Natural killer cell treated with Interleukin-12 subunit alpha and Interleukin-12 subunit beta and Interleukin-15 and Interleukin-18, amount 100 ng/mL, for 72 hours (primary cell): ENCODE measurements at regions not wholly inside any gene's neighbourhood (a gene's known extent, or its start where the extent isn't known, plus 50 kb on each side); places are given as distances from the start of the nearest gene placed in this dataset.

Experiments
- ATAC-seq, 2 donors: fragments of 150-1000 bp; cut with Tn5 transposase in 1 of 2; sonication (Bioruptor Pico), chemical (Tn5 transposase) in 1 of 2; 2 replicates each; pipeline ENCODE4 v1.10.0; 2021
- DNase-seq: peaks from one replicate; pipeline ENCODE4 v3.0.0; 2022; ENCODE audit warnings: low spot score
- H3K27ac Mint-ChIP-seq, 2 donors: 1 replicate in 1 of 2; 2 replicates in 1 of 2; pipeline ENCODE4 v1.8.0; 2022; ENCODE audit warnings: mixed read lengths in 2 of 2, mild to moderate bottlenecking in 1 of 2, moderate library complexity in 1 of 2
- H3K27me3 Mint-ChIP-seq, 2 donors: 1 replicate in 1 of 2; 2 replicates in 1 of 2; pipeline ENCODE4 v1.8.0; 2022; ENCODE audit warnings: mixed read lengths in 2 of 2
- H3K36me3 Mint-ChIP-seq: one replicate; pipeline ENCODE4 v1.8.0; 2022; ENCODE audit warnings: mixed read lengths
- H3K4me1 Mint-ChIP-seq, 2 donors: 1 replicate in 1 of 2; 2 replicates in 1 of 2; pipeline ENCODE4 v1.8.0; 2022; ENCODE audit warnings: low read depth in 2 of 2, mixed read lengths in 2 of 2, mild to moderate bottlenecking in 1 of 2
- H3K4me3 Mint-ChIP-seq: one replicate; pipeline ENCODE4 v1.8.0; 2022; ENCODE audit warnings: mixed read lengths
- H3K9me3 Mint-ChIP-seq: 2 replicates; pipeline ENCODE4 v1.8.0; 2022; ENCODE audit warnings: mixed read lengths

GRCh38 chr18:38576349-38576748 lies 1010.8 kb upstream of the CELF4 start:
- DNase-seq (no peak), ATAC-seq (no peak)
- Mint-ChIP-seq H3K27me3 (no peaks in the 10 kb centered on the region), H3K27ac (peak overlapping the region in 1 of 2 donors; percentile 70), H3K36me3 (no peaks in the 10 kb centered on the region), H3K4me1 (peaks cover 0 to 22% of the 10 kb centered on the region in 2 donors), H3K9me3 (peaks cover 5% of the 10 kb centered on the region), H3K4me3 (no peak overlapping the region)

GRCh38 chr18:38575648-38576047 lies 1010.0 kb upstream of the CELF4 start:
- ATAC-seq (peak in 1 of 2 donors; percentile 57), DNase-seq (no peak)
- Mint-ChIP-seq H3K27me3 (no peaks in the 10 kb centered on the region), H3K4me3 (no peak overlapping the region), H3K36me3 (no peaks in the 10 kb centered on the region), H3K9me3 (peaks cover 5% of the 10 kb centered on the region), H3K27ac (peak overlapping the region in 1 of 2 donors; percentile 70), H3K4me1 (peaks cover 0 to 20% of the 10 kb centered on the region in 2 donors)

GRCh38 chr18:38575023-38575422 lies 1009.4 kb upstream of the CELF4 start:
- H3K4me1 Mint-ChIP-seq = peaks cover 0 to 20% of the 10 kb centered on the region in 2 donors
- ATAC-seq (peak in 1 of 2 donors; percentile 67), DNase-seq (no peak)
- H3K27me3 Mint-ChIP-seq = no peaks in the 10 kb centered on the region
- peak overlapping the region in 1 of 2 donors; percentile 70 for H3K27ac Mint-ChIP-seq
- H3K36me3 Mint-ChIP-seq = no peaks in the 10 kb centered on the region
- H3K9me3 Mint-ChIP-seq = peaks cover 5% of the 10 kb centered on the region
- H3K4me3 Mint-ChIP-seq = no peak overlapping the region

GRCh38 chr18:38572554-38573111 lies 1007.0 kb upstream of the CELF4 start:
- no peaks in the 10 kb centered on the region for H3K27me3 Mint-ChIP-seq
- DNase-seq (no peak), ATAC-seq (no peak)
- no peaks in the 10 kb centered on the region for H3K36me3 Mint-ChIP-seq
- peaks cover 5% of the 10 kb centered on the region for H3K9me3 Mint-ChIP-seq
- H3K4me1 Mint-ChIP-seq = peaks cover 0 to 17% of the 10 kb centered on the region in 2 donors
- no peak overlapping the region for H3K4me3 Mint-ChIP-seq
- H3K27ac Mint-ChIP-seq = no peak overlapping the region

GRCh38 chr18:38571651-38572050 lies 1006.1 kb upstream of the CELF4 start:
- Mint-ChIP-seq H3K4me1 (peaks cover 0 to 14% of the 10 kb centered on the region in 2 donors), H3K27me3 (no peaks in the 10 kb centered on the region), H3K36me3 (no peaks in the 10 kb centered on the region), H3K27ac (no peak overlapping the region), H3K9me3 (peaks cover 5% of the 10 kb centered on the region), H3K4me3 (no peak overlapping the region)
- ATAC-seq = no peak
- no peak for DNase-seq

GRCh38 chr18:38565513-38565912 lies 999.9 kb upstream of the CELF4 start:
- Mint-ChIP-seq H3K4me3 (no peak overlapping the region), H3K36me3 (no peaks in the 10 kb centered on the region), H3K4me1 (peaks cover 0 to 3% of the 10 kb centered on the region in 2 donors), H3K9me3 (peaks cover 8% of the 10 kb centered on the region), H3K27ac (no peak overlapping the region), H3K27me3 (no peaks in the 10 kb centered on the region)
- no peak for DNase-seq
- ATAC-seq = no peak

- no peak overlapping the region for H3K27ac Mint-ChIP-seq
- peaks cover 8% of the 10 kb centered on the region for H3K9me3 Mint-ChIP-seq
- H3K36me3 Mint-ChIP-seq = no peaks in the 10 kb centered on the region
These were observed 997.9 kb upstream of the CELF4 start for GRCh38 chr18:38563396-38563980.

GRCh38 chr18:38557006-38557405 lies 991.4 kb upstream of the CELF4 start:
- no peaks in the 10 kb centered on the region for H3K4me1 Mint-ChIP-seq
- H3K27ac Mint-ChIP-seq = no peak overlapping the region
- peaks cover 11% of the 10 kb centered on the region for H3K36me3 Mint-ChIP-seq
- H3K9me3 Mint-ChIP-seq = no peaks in the 10 kb centered on the region
- DNase-seq (no peak), ATAC-seq (no peak)
- H3K27me3 Mint-ChIP-seq = no peaks in the 10 kb centered on the region
- no peak overlapping the region for H3K4me3 Mint-ChIP-seq

More at GRCh38 chr18:38563396-38563980, 997.9 kb upstream of the CELF4 start:
- no peak for DNase-seq
- no peak for ATAC-seq
- Mint-ChIP-seq H3K4me1 (peaks cover 0 to 3% of the 10 kb centered on the region in 2 donors), H3K27me3 (no peaks in the 10 kb centered on the region), H3K4me3 (no peak overlapping the region)

GRCh38 chr18:38552732-38553321 lies 987.2 kb upstream of the CELF4 start:
- H3K9me3 Mint-ChIP-seq = peaks cover 3% of the 10 kb centered on the region
- ATAC-seq = no peak
- H3K4me1 Mint-ChIP-seq = no peaks in the 10 kb centered on the region
- H3K36me3 Mint-ChIP-seq = peaks cover 11% of the 10 kb centered on the region
- H3K27ac Mint-ChIP-seq = no peak overlapping the region
- no peaks in the 10 kb centered on the region for H3K27me3 Mint-ChIP-seq
- no peak for DNase-seq
- H3K4me3 Mint-ChIP-seq = no peak overlapping the region

GRCh38 chr18:38551881-38552280 lies 986.3 kb upstream of the CELF4 start:
- no peak overlapping the region for H3K27ac Mint-ChIP-seq

GRCh38 chr18:38545071-38545470 lies 979.5 kb upstream of the CELF4 start:
- Mint-ChIP-seq H3K27ac (no peak overlapping the region), H3K4me1 (no peaks in the 10 kb centered on the region), H3K36me3 (no peaks in the 10 kb centered on the region), H3K9me3 (peaks cover 2% of the 10 kb centered on the region), H3K27me3 (no peaks in the 10 kb centered on the region), H3K4me3 (no peak overlapping the region)
- no peak for DNase-seq
- no peak for ATAC-seq

More at GRCh38 chr18:38551881-38552280, 986.3 kb upstream of the CELF4 start:
- Mint-ChIP-seq H3K9me3 (peaks cover 3% of the 10 kb centered on the region), H3K36me3 (peaks cover 11% of the 10 kb centered on the region), H3K4me1 (no peaks in the 10 kb centered on the region), H3K27me3 (no peaks in the 10 kb centered on the region), H3K4me3 (no peak overlapping the region)
- no peak for ATAC-seq
- DNase-seq = no peak

GRCh38 chr18:38539856-38540255 lies 974.3 kb upstream of the CELF4 start:
- Mint-ChIP-seq H3K4me3 (no peak overlapping the region), H3K4me1 (no peaks in the 10 kb centered on the region), H3K36me3 (no peaks in the 10 kb centered on the region), H3K27me3 (no peaks in the 10 kb centered on the region), H3K27ac (no peak overlapping the region), H3K9me3 (peaks cover 5% of the 10 kb centered on the region)
- DNase-seq = no peak
- ATAC-seq = no peak

- Mint-ChIP-seq H3K4me3 (no peak overlapping the region), H3K4me1 (no peaks in the 10 kb centered on the region), H3K27me3 (no peaks in the 10 kb centered on the region), H3K27ac (no peak overlapping the region), H3K9me3 (peaks cover 5% of the 10 kb centered on the region), H3K36me3 (no peaks in the 10 kb centered on the region)
- DNase-seq (no peak), ATAC-seq (no peak)
These were observed 973.8 kb upstream of the CELF4 start for GRCh38 chr18:38539371-38539770.

GRCh38 chr18:38534073-38534472 lies 968.5 kb upstream of the CELF4 start:
- Mint-ChIP-seq H3K4me1 (no peaks in the 10 kb centered on the region), H3K27me3 (no peaks in the 10 kb centered on the region)

More at GRCh38 chr18:38534073-38534472, 968.5 kb upstream of the CELF4 start:
- DNase-seq (no peak), ATAC-seq (no peak)
- H3K36me3 Mint-ChIP-seq = no peaks in the 10 kb centered on the region
- peaks cover 3% of the 10 kb centered on the region for H3K9me3 Mint-ChIP-seq
- no peak overlapping the region for H3K4me3 Mint-ChIP-seq
- no peak overlapping the region for H3K27ac Mint-ChIP-seq
